ENCODE measurements at regions not wholly inside any gene's neighbourhood (a gene's known extent, or its start where the extent isn't known, plus 50 kb on each side); places are given as distances from the start of the nearest gene placed in this dataset.

- 68 to 74% methylated on average over 2 of the region's 2 CpGs for WGBS, 2 donors
- Histone ChIP-seq H3K9me3 (no peaks in the 10 kb centered on the region), H3K4me3 (no peak overlapping the region), H3K36me3 (no peaks in the 10 kb centered on the region), H3K27ac (no peak overlapping the region), H3K4me1 (peaks cover 0 to 12% (median 0%) of the 10 kb centered on the region in 4 donors), H3K27me3 (no peaks in the 10 kb centered on the region)
- TF ChIP-seq EP300 (IDR thresholded peaks at IDR 0.05) (no peak), POLR2A (IDR thresholded peaks at IDR 0.05) (no peak), CTCF (IDR thresholded peaks at IDR 0.05) (no peak)
- no peak for DNase-seq (ENCODE audit: low spot score in 2 of 2)
Measured at GRCh38 chr6:150744522-150745260, 120.8 kb upstream of the MTHFD1L start.

- Histone ChIP-seq H3K9me3 (no peaks in the 10 kb centered on the region), H3K27me3 (no peaks in the 10 kb centered on the region), H3K27ac (no peak overlapping the region), H3K4me3 (no peak overlapping the region), H3K4me1 (peaks cover 0 to 2% (median 0%) of the 10 kb centered on the region in 4 donors), H3K36me3 (no peaks in the 10 kb centered on the region)
- no peak for DNase-seq (ENCODE audit: low spot score in 2 of 2)
- TF ChIP-seq POLR2A (IDR thresholded peaks at IDR 0.05), result no peak
- no peak for TF ChIP-seq CTCF (IDR thresholded peaks at IDR 0.05)
- TF ChIP-seq EP300 (IDR thresholded peaks at IDR 0.05), result no peak
- WGBS, 2 donors, result 73 to 76% methylated on average over 7 of the region's 7 CpGs
Measured at GRCh38 chr6:150745896-150746295, 119.6 kb upstream of the MTHFD1L start.

- H3K4me1 ChIP-seq, result no peaks in the 10 kb centered on the region
- H3K27ac ChIP-seq, result no peak overlapping the region
- H3K27me3 ChIP-seq, result no peaks in the 10 kb centered on the region
- no peaks in the 10 kb centered on the region for H3K9me3 ChIP-seq
- TF ChIP-seq CTCF (IDR thresholded peaks at IDR 0.05) (no peak), POLR2A (IDR thresholded peaks at IDR 0.05) (no peak), EP300 (IDR thresholded peaks at IDR 0.05) (no peak)
- no peak overlapping the region for H3K4me3 ChIP-seq
- no peaks in the 10 kb centered on the region for H3K36me3 ChIP-seq
- no peak for DNase-seq (ENCODE audit: low spot score in 2 of 2)
- WGBS, 2 donors, result 94 to 96% methylated on average over 4 of the region's 4 CpGs
Measured at GRCh38 chr6:150747155-150747554, 118.3 kb upstream of the MTHFD1L start.

GRCh38 chr6:150749091-150749670 lies 116.3 kb upstream of the MTHFD1L start:
- no peaks in the 10 kb centered on the region for H3K27me3 ChIP-seq
- H3K9me3 ChIP-seq, result no peaks in the 10 kb centered on the region
- WGBS, 2 donors, result 84 to 92% methylated on average over 8 of the region's 8 CpGs
- DNase-seq (ENCODE audit: low spot score in 2 of 2), result no peak
- TF ChIP-seq POLR2A (IDR thresholded peaks at IDR 0.05), result no peak
- TF ChIP-seq CTCF (IDR thresholded peaks at IDR 0.05), result no peak
- no peak for TF ChIP-seq EP300 (IDR thresholded peaks at IDR 0.05)
- H3K36me3 ChIP-seq, result no peaks in the 10 kb centered on the region
- peaks cover 0 to 6% (median 0%) of the 10 kb centered on the region in 4 donors for H3K4me1 ChIP-seq
- H3K4me3 ChIP-seq, result no peak overlapping the region
- H3K27ac ChIP-seq, result no peak overlapping the region

- Histone ChIP-seq H3K27ac (no peak overlapping the region), H3K27me3 (no peaks in the 10 kb centered on the region), H3K4me3 (no peak overlapping the region), H3K4me1 (peaks cover 0 to 6% (median 0%) of the 10 kb centered on the region in 4 donors), H3K9me3 (no peaks in the 10 kb centered on the region), H3K36me3 (no peaks in the 10 kb centered on the region)
- 53 to 54% methylated on average over 3 of the region's 3 CpGs for WGBS, 2 donors
- no peak for TF ChIP-seq CTCF (IDR thresholded peaks at IDR 0.05)
- TF ChIP-seq EP300 (IDR thresholded peaks at IDR 0.05), result no peak
- no peak for TF ChIP-seq POLR2A (IDR thresholded peaks at IDR 0.05)
- DNase-seq (ENCODE audit: low spot score in 2 of 2), result no peak
Measured at GRCh38 chr6:150751296-150751695, 114.2 kb upstream of the MTHFD1L start.
